ENCODE measurements at regions not wholly inside any gene's neighbourhood (a gene's known extent, or its start where the extent isn't known, plus 50 kb on each side); places are given as distances from the start of the nearest gene placed in this dataset.

DNA sequence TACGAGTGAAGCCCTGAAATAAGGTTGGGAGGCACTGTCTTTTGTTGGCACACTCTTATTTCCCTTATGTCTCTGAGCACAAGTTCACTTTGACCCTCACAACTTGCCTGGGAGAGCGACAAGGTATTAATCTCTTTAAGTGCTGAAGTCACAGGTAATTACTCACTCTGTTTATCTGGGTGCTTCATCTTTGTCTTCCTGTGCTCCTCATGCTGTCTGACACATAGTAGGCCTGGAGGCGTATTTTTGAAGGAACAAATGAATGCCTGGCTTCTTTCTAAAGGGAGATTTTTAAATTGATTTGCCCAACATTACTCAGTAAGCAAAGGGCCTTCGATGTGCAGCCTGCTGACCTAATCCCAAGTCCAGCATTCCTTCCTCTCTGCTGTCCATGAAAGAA, 507.1 kb upstream of the TNP1 start:
- no peaks in the 10 kb centered on the region for H3K9me2 ChIP-seq
- no peak overlapping the region for H2AFZ ChIP-seq (ENCODE audit: low read depth)
- H3K4me2 ChIP-seq, result no peak overlapping the region
- H3K27me3 ChIP-seq (ENCODE audit: insufficient read depth), result no peaks in the 10 kb centered on the region
- peaks cover 5 to 22% of the 10 kb centered on the region in 2 experiments; a peak in 3 of 4 replicates for H3K4me1 ChIP-seq (ENCODE audit: control insufficient read depth in 1 of 2, insufficient read depth in 2 of 2, low read depth in 1 of 2, low read length in 1 of 2)
- ChIA-PET POLR2A (no interaction called here), CTCF (interaction anchor here (1.1 kb wide), 1 partner anchor 11 kb away, joined by 4 read pairs; no protein-coding TSS in a partner anchor)
- H3K79me2 ChIP-seq (ENCODE audit: insufficient read depth), result no peaks in the 10 kb centered on the region
- peak overlapping the region in 1 of 2 experiments; percentile 61; a peak in 1 of 4 replicates for H3K27ac ChIP-seq (ENCODE audit: low read depth in 2 of 2, low read length in 1 of 2)
- H3K4me3 ChIP-seq (ENCODE audit: low read depth in 2 of 2, low read length in 1 of 2), result no peak overlapping the region
- H3K36me3 ChIP-seq (replicated peaks in 1 of 2; ENCODE audit: control insufficient read depth in 1 of 2, insufficient read depth in 2 of 2, low read length in 1 of 2), result no peaks in the 10 kb centered on the region
- no peaks in the 10 kb centered on the region for H3K9me3 ChIP-seq
- no peak overlapping the region for H3K9ac ChIP-seq
- H4K20me1 ChIP-seq (ENCODE audit: insufficient read depth), result no peaks in the 10 kb centered on the region
- H3F3A ChIP-seq (replicated peaks; ENCODE audit: insufficient read depth), result peaks cover 15% of the 10 kb centered on the region
- WGBS (ENCODE audit: low lambda C conversion rate), result 47% methylated on average over 4 of the region's 4 CpGs
- DNase-seq, result no peak
- no peak for TF ChIP-seq MEF2A (IDR thresholded peaks at IDR 0.05; ENCODE audit: borderline replicate concordance, low read depth)
- TF ChIP-seq, protein P1, sequence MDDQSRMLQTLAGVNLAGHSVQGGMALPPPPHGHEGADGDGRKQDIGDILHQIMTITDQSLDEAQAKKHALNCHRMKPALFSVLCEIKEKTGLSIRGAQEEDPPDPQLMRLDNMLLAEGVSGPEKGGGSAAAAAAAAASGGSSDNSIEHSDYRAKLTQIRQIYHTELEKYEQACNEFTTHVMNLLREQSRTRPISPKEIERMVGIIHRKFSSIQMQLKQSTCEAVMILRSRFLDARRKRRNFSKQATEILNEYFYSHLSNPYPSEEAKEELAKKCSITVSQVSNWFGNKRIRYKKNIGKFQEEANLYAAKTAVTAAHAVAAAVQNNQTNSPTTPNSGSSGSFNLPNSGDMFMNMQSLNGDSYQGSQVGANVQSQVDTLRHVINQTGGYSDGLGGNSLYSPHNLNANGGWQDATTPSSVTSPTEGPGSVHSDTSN (IDR thresholded peaks at IDR 0.05), result peak; percentile 35

DNA sequence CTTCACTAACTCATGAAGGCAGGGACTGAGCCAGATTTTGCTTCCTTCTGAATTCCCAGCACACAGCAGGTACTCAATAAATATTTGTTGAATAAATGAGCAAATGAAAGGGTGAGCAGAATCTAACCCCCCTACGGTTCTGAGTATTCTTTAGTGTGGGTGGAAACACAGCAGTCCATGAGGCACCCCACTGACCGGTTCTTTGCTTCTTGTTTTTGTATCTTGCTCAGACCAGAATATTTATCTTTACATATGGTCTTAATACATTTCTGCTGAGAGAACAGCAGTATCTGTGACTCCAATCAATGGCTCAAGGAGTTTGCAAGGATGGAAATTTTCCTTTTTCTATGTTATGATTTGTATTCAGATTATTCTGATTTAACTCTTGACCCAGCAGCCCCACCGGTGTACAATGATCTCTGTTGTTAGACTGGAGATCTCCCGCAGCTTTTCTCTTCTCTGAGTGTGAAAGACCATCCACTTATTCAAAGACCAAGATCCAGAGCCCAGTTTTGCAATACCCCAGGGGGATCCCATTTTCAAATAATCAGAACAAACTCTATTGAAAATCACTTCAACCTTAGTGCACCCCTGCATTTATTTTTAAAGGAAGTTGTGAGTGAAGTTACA, 506.5 kb upstream of the TNP1 start:
- Histone ChIP-seq H3K36me3 (replicated peaks in 1 of 2; ENCODE audit: control insufficient read depth in 1 of 2, insufficient read depth in 2 of 2, low read length in 1 of 2) (no peaks in the 10 kb centered on the region), H3F3A (replicated peaks; ENCODE audit: insufficient read depth) (peaks cover 20% of the 10 kb centered on the region), H4K20me1 (ENCODE audit: insufficient read depth) (no peaks in the 10 kb centered on the region), H3K9me2 (no peaks in the 10 kb centered on the region), H2AFZ (ENCODE audit: low read depth) (no peak overlapping the region), H3K9me3 (no peaks in the 10 kb centered on the region), H3K4me2 (no peak overlapping the region; the same call in 1 of the 2 replicates), H3K4me3 (ENCODE audit: low read depth in 2 of 2, low read length in 1 of 2) (no peak overlapping the region), H3K27ac (ENCODE audit: low read depth in 2 of 2, low read length in 1 of 2) (peak overlapping the region in 1 of 2 experiments; percentile 61; a peak in 1 of 4 replicates), H3K9ac (no peak overlapping the region), H3K79me2 (ENCODE audit: insufficient read depth) (no peaks in the 10 kb centered on the region), H3K4me1 (ENCODE audit: control insufficient read depth in 1 of 2, insufficient read depth in 2 of 2, low read depth in 1 of 2, low read length in 1 of 2) (peaks cover 0 to 28% of the 10 kb centered on the region in 2 experiments), H3K27me3 (ENCODE audit: insufficient read depth) (no peaks in the 10 kb centered on the region)
- 64% methylated on average over 4 of the region's 4 CpGs for WGBS (ENCODE audit: low lambda C conversion rate)
- CTCF ChIA-PET, result no interaction called here
- TF ChIP-seq TCF12 (IDR thresholded peaks at IDR 0.05) (peak; percentile 28; the same call in 1 of the 2 replicates), FOXJ3 (CRISPR knock-in tag; IDR thresholded peaks at IDR 0.05) (no peak), FOXM1 (IDR thresholded peaks at IDR 0.05; ENCODE audit: low read depth) (no peak), RCOR1 (IDR thresholded peaks at IDR 0.05; ENCODE audit: low read length) (no peak), CHD2 (IDR thresholded peaks at IDR 0.05; ENCODE audit: low read length, partially characterized antibody) (no peak), JUND (IDR thresholded peaks at IDR 0.05) (no peak), TEAD4 (IDR thresholded peaks at IDR 0.05; ENCODE audit: borderline replicate concordance, insufficient read depth) (no peak)
- TF ChIP-seq, protein P2, sequence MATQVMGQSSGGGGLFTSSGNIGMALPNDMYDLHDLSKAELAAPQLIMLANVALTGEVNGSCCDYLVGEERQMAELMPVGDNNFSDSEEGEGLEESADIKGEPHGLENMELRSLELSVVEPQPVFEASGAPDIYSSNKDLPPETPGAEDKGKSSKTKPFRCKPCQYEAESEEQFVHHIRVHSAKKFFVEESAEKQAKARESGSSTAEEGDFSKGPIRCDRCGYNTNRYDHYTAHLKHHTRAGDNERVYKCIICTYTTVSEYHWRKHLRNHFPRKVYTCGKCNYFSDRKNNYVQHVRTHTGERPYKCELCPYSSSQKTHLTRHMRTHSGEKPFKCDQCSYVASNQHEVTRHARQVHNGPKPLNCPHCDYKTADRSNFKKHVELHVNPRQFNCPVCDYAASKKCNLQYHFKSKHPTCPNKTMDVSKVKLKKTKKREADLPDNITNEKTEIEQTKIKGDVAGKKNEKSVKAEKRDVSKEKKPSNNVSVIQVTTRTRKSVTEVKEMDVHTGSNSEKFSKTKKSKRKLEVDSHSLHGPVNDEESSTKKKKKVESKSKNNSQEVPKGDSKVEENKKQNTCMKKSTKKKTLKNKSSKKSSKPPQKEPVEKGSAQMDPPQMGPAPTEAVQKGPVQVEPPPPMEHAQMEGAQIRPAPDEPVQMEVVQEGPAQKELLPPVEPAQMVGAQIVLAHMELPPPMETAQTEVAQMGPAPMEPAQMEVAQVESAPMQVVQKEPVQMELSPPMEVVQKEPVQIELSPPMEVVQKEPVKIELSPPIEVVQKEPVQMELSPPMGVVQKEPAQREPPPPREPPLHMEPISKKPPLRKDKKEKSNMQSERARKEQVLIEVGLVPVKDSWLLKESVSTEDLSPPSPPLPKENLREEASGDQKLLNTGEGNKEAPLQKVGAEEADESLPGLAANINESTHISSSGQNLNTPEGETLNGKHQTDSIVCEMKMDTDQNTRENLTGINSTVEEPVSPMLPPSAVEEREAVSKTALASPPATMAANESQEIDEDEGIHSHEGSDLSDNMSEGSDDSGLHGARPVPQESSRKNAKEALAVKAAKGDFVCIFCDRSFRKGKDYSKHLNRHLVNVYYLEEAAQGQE (IDR thresholded peaks at IDR 0.05; ENCODE audit: low read depth, low read length), result no peak
- TF ChIP-seq, protein P3, sequence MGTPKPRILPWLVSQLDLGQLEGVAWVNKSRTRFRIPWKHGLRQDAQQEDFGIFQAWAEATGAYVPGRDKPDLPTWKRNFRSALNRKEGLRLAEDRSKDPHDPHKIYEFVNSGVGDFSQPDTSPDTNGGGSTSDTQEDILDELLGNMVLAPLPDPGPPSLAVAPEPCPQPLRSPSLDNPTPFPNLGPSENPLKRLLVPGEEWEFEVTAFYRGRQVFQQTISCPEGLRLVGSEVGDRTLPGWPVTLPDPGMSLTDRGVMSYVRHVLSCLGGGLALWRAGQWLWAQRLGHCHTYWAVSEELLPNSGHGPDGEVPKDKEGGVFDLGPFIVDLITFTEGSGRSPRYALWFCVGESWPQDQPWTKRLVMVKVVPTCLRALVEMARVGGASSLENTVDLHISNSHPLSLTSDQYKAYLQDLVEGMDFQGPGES (IDR thresholded peaks at IDR 0.05; ENCODE audit: low read depth, low read length), result no peak
- no peak for DNase-seq
- POLR2A ChIA-PET, result no interaction called here
